ENCODE measurements at regions not wholly inside any gene's neighbourhood (a gene's known extent, or its start where the extent isn't known, plus 50 kb on each side); places are given as distances from the start of the nearest gene placed in this dataset.
"Not testable (repeated sequence)": the region's sequence is repeated elsewhere in the genome, so short reads cannot be mapped to it uniquely, and the experiment has no call there.

DNA sequence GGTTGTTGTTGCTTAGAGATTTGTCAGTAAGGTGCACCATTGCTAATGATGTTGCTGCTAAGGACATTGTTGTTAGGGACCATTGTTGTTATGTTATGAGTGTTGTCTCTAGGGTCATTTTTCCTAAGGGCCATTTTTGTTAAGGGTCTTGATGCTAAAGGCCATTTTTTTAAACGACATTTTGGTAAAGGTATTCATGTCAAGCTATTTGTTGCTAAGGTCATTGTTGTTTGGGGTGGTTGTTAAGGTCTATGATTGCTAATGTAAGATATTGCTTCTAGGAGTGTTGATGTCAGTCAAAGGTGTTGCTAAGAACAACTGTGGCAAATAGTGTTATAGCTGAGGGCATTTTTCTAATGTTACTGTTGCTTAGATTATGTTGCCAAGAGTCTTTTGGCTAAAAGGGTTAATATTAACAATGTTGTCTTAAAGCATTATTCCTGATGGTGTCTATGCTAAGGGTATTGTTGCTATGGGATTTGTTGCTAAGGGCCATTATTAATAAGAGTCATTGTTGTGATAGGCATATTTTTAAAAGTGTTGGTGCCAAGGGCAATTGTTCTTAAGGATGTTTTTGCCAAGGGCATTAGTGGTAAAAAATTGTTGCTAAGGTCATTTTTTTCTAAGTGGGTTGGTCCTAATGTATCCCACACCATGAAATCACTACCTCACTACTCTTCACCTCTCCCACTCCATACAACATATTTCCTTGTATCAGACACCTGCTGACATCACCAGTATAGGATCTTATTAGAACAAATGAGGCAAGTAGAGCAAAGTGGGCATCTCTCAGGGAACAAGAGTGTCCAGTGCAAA is 56.2 kb downstream of the SPATA31A6 start:
- DNase-seq (ENCODE audit: low spot score) = not testable (repeated sequence)

GRCh38 chr9:42240261-42240579 is 56.8 kb downstream of the SPATA31A6 start:
- DNase-seq (ENCODE audit: low spot score) = peak; percentile 28

DNA sequence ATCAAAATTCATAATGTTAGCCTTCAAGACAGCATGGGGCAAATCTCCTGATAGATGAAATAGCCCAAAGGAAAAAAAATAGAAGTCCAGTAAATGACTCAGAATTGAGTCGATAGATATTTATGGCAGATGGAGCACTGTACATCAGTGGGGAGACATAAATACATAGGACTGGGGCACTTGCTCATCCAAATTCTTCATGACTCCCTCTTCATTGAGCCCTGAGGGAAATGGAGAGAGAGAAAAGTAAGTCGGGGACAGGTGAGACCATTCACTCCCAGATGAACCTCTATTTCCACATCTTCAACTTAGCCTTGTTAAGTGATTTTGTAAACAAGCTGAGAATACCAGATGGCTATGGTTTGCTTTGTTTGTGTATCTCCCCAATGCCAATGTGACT is 59.8 kb downstream of the SPATA31A6 start:
- DNase-seq (ENCODE audit: low spot score) = not testable (repeated sequence)

DNA sequence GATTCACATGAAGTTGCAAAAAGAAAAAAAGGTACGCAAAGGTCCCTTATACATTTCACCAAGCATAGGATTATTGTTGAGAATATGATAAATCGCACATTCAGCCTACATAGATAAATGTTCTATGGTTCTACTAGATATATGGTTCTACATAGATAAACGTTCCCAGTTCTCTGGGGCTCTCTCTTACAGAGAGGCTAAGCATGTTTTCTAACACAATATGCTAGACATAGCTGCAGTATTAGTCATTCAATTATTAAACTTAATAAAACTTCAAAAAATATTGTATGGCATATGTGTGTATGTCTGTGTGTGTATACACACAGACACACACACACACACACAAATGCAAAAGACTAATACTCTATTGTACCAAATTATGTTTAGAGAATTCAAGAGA is 60.4 kb downstream of the SPATA31A6 start:
- not testable (repeated sequence) for DNase-seq (ENCODE audit: low spot score)

DNA sequence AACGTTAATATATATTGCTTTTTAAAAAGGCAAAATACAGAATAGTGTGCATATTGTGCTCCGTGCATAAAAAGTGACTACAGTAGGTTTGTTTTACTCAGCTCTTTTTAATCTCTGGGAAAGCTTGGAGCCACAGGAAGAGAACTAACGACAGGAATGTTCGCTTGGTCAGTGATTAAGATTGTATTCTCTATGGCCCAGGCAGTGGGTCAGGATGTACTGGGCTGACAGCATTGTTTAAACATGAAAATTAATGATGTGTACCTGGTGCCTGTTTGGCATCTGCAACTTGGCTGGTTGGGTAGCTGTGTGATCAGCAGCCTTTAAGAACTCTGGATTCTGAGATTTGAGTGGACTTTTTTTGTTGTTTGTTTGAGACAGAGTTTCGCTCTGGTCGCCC is 85.3 kb downstream of the SPATA31A6 start:
- peak; percentile 15 for DNase-seq (ENCODE audit: low spot score)

- not testable (repeated sequence) for DNase-seq (ENCODE audit: low spot score)
These were observed 85.7 kb downstream of the SPATA31A6 start for GRCh38 chr9:42269171-42269570.

- not testable (repeated sequence) for DNase-seq (ENCODE audit: low spot score)
These were observed 89.7 kb downstream of the SPATA31A6 start for GRCh38 chr9:42273191-42273590.

DNA sequence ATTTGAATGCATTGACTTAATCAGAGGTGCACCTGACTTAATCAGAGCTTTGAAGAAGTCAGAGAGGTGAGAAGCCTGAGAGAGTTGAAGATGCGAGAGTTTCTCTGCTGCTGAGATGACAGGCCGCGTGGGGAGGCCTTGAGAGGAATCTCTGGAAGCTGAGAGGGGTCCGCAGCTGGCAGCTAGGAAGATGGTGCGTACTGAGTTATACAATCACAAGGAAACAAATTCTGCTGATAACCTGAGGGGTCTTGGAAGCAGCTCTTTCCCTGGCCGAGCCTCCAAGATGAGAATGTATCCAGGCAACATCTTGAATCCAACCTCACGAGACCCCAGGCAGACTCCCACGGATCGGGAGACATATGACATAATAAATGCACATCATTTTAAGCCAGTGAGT is 91.7 kb downstream of the SPATA31A6 start:
- no peak for DNase-seq (ENCODE audit: low spot score)

DNA sequence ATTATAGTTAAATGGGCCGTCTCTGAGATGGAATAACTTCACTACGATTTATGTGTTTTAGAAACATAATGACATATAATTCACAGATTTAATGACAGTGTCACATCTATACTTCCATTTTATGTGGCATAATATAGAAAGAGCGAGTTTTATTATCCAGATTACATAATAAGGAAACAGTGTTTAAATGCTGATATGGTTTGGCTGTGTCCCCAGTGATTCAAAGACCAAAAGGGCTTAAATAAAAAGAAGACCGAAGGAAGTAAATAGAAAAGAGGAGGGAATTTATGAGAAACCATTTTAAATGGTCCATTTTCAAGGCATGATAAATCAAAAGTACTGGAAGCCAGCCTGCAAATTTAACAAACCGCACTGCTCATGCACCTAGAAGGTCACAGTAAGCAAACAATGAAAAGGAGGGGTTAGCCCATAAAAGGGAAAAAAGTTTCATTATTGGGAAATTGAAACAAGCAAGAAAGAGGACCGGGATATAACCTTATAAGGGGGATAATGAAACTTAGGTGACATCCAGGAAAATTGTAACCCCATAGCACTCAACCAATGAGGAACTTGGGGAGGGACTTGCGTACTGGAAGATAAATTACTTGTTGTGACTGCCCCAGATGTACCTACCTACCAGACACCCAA is 99.2 kb downstream of the SPATA31A6 start:
- DNase-seq (ENCODE audit: low spot score) = peak; percentile 38

DNA sequence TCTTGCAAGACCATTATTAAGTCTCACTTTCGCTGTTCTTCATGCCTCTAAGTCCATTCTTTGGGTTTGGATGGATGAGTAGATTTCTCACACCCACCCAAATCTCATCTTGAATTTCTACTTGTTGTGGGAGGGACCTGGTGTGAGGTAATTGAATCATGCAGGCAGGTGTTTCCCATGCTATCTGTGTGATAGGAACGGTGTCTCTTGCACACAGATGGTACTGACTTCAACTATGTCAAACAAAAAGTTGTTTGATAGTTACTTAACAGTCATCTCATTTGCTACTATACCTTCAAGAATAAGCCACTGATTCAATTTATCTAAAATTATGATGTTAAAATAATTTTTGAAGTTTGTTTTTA is 99.7 kb downstream of the SPATA31A6 start:
- not testable (repeated sequence) for DNase-seq (ENCODE audit: low spot score)

- not testable (repeated sequence) for DNase-seq (ENCODE audit: low spot score)
These were observed 102.8 kb downstream of the SPATA31A6 start for GRCh38 chr9:42286145-42286845.

GRCh38 chr9:42288002-42288864 is 104.8 kb downstream of the SPATA31A6 start:
- not testable (repeated sequence) for DNase-seq (ENCODE audit: low spot score)

GRCh38 chr9:42288865-42289229 is 105.4 kb downstream of the SPATA31A6 start:
- not testable (repeated sequence) for DNase-seq (ENCODE audit: low spot score)

DNA sequence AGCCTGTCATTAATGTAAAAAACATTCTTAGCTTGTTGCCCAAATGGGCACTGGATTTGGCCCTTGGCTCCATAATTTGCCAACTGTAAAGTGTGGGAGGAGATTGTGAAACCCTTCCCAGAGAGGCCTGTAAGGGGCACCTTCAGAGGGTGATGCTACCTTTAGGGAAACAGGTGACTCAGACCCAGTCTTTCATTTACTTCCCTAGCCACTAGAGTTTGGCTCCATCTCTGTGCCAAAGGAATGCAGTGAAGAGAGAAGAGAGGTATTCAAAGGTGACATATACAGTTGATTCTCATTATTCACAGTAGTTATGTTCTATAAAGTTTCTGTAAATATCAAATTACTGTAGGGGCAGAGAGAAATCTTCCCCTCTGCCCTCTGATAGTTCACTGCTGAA is 116.7 kb downstream of the SPATA31A6 start:
- DNase-seq (ENCODE audit: low spot score) = not testable (repeated sequence)

- not testable (repeated sequence) for DNase-seq (ENCODE audit: low spot score)
These were observed 123.2 kb downstream of the SPATA31A6 start for GRCh38 chr9:42306625-42307024.

GRCh38 chr9:42307449-42307848 is 124.0 kb downstream of the SPATA31A6 start:
- not testable (repeated sequence) for DNase-seq (ENCODE audit: low spot score)

GRCh38 chr9:42310972-42311371 is 127.5 kb downstream of the SPATA31A6 start:
- DNase-seq (ENCODE audit: low spot score) = not testable (repeated sequence)

DNA sequence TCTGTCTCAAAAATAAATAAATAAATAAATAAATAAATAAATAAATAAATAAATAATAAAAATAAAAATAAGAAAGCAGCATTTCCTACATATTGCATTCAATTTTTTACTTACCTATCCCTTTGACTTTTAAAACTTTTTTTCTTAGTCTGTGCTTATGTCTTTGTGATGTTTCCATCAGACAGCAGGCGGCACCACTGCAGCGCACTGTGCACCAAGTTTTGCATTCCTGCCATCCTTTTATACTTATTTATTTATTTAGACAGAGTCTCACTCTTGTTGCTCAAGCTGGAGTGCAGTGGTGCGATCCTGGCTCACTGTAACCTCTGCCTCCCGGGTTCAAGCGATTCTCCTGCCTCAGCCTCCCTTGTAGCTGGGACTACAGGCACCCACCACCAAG is 132.6 kb downstream of the SPATA31A6 start:
- not testable (repeated sequence) for DNase-seq (ENCODE audit: low spot score)

- DNase-seq (ENCODE audit: low spot score) = not testable (repeated sequence)
These were observed 134.2 kb downstream of the SPATA31A6 start for GRCh38 chr9:42317677-42318076.

- DNase-seq (ENCODE audit: low spot score) = not testable (repeated sequence)
These were observed 139.8 kb downstream of the SPATA31A6 start for GRCh38 chr9:42323084-42323809.

DNA sequence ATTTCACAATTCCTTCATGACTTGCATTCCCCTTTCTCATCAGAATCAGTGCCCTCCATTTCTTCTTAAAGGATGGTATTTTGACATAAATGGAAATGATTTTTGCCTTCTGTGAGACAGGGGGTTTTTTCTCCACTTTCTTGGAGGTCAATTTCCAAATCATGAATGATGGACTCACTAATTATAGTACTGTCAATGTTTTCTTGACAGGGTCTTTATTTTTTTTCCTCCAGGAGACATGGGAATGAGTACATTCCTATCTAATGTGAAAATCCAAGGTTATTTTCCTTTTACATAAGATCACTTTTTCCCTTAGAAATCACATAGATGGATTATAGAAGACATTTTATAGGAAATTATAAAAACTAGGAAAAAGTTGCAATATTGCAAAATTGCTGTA is 141.7 kb downstream of the SPATA31A6 start:
- DNase-seq (ENCODE audit: low spot score) = not testable (repeated sequence)

All from umbilical cord (tissue), 1 donor.